H1 (cell line): ENCODE measurements at regions not wholly inside any gene's neighbourhood (a gene's known extent, or its start where the extent isn't known, plus 50 kb on each side); places are given as distances from the start of the nearest gene placed in this dataset.

Experiments
- CTCF ChIA-PET: fragments of 300-600 bp; sonication (Branson Sonifier 250); formaldehyde crosslinking; loops from one replicate; lab custom pipeline; 2021; ENCODE audit not compliant: partially characterized antibody; lab: Charles Lee
- POLR2A ChIA-PET: fragments of 300-600 bp; sonication (Branson Sonifier 250); formaldehyde crosslinking; loops from one replicate; lab custom pipeline; 2021; ENCODE audit warnings: inconsistent platforms; ENCODE audit not compliant: partially characterized antibody; lab: Charles Lee
- DNase-seq, 2 experiments: peaks; one replicate each; pipeline versions ENCODE4 v3.0.0 to v3.0.0-alpha.2; 2010 to 2022; ENCODE audit warnings: low spot score in 2 of 2, low read depth in 1 of 2, mixed read lengths in 1 of 2
- FAIRE-seq: peaks from 2 replicates; lab custom pipeline; 2011; peaks lifted over from hg19 to GRCh38; lab: Jason Lieb, UNC
- H2AFZ ChIP-seq: 2 replicates; pipeline ENCODE4 v1.8.1; 2012; ENCODE audit warnings: low read length, inconsistent platforms
- H2AK5ac ChIP-seq: 2 replicates; pipeline ENCODE4 v1.6.1; 2013; ENCODE audit warnings: low read depth, low read length
- H2BK120ac ChIP-seq: replicated peaks from 2 replicates; pipeline ENCODE3; 2013; ENCODE audit warnings: low read depth, low read length, inconsistent platforms
- H2BK12ac ChIP-seq: 2 replicates; pipeline ENCODE4 v1.6.1; 2013; ENCODE audit warnings: low read depth, low read length
- H2BK15ac ChIP-seq: 2 replicates; pipeline ENCODE4 v1.6.1; 2013; ENCODE audit warnings: low read length
- H2BK20ac ChIP-seq: 2 replicates; pipeline ENCODE4 v1.6.1; 2013; ENCODE audit warnings: low read length
- H2BK5ac ChIP-seq: 2 replicates; pipeline ENCODE4 v1.6.1; 2013; ENCODE audit warnings: low read depth, low read length
- H3K14ac ChIP-seq: 2 replicates; pipeline ENCODE4 v1.6.1; 2013; ENCODE audit warnings: inconsistent platforms; ENCODE audit not compliant: insufficient read length
- H3K18ac ChIP-seq: 2 replicates; pipeline ENCODE4 v1.6.1; 2013; ENCODE audit warnings: low read length; ENCODE audit errors: extremely low read depth
- H3K23ac ChIP-seq: 2 replicates; pipeline ENCODE4 v1.6.1; 2013; ENCODE audit warnings: inconsistent platforms; ENCODE audit not compliant: insufficient read length
- H3K23me2 ChIP-seq: 2 replicates; pipeline ENCODE4 v1.6.1; 2013; ENCODE audit warnings: low read depth, low read length
- H3K27ac ChIP-seq: 2 replicates; pipeline ENCODE4 v1.6.1; 2011; ENCODE audit warnings: low read depth, low read length, inconsistent platforms
- H3K27me3 ChIP-seq, 4 experiments: replicated peaks in 1 of 4; 1 replicate in 1 of 4; 2 replicates in 3 of 4; pipeline versions ENCODE4 v1.6.1 to v1.8.1; 2011 to 2013; ENCODE audit warnings: low read length in 3 of 4, mild to moderate bottlenecking in 3 of 4, inconsistent platforms in 2 of 4, mixed read lengths in 2 of 4, moderate library complexity in 1 of 4; ENCODE audit not compliant: control insufficient read depth in 3 of 4, insufficient read depth in 3 of 4; ENCODE audit errors: extremely low read depth in 1 of 4
- H3K36me3 ChIP-seq, 4 experiments: 2 replicates each; pipeline versions ENCODE4 v1.6.1 to v1.8.1; 2011 to 2013; ENCODE audit warnings: mild to moderate bottlenecking in 4 of 4, low read length in 3 of 4, moderate library complexity in 2 of 4, control low read depth in 1 of 4, inconsistent platforms in 1 of 4; ENCODE audit not compliant: insufficient read depth in 4 of 4, control insufficient read depth in 2 of 4
- H3K4ac ChIP-seq: replicated peaks from 2 replicates; pipeline ENCODE3; 2013; ENCODE audit warnings: low read length, low read depth, mixed read lengths, inconsistent platforms; ENCODE audit not compliant: insufficient read length
- H3K4me1 ChIP-seq, 4 experiments: replicated peaks in 1 of 4; 1 replicate in 1 of 4; 2 replicates in 3 of 4; pipeline versions ENCODE4 v1.6.1 to v1.8.1; 2011 to 2013; ENCODE audit warnings: low read length in 3 of 4, inconsistent platforms in 2 of 4, mixed read lengths in 1 of 4; ENCODE audit not compliant: insufficient read depth in 4 of 4, control insufficient read depth in 3 of 4
- H3K4me2 ChIP-seq, 2 experiments: 2 replicates each; pipeline versions ENCODE4 v1.6.1 to v1.8.1; 2011 to 2013; ENCODE audit warnings: low read depth in 2 of 2, low read length in 2 of 2, control low read depth in 1 of 2, inconsistent platforms in 1 of 2, mild to moderate bottlenecking in 1 of 2; ENCODE audit not compliant: insufficient read depth in 1 of 2
- H3K4me3 ChIP-seq, 4 experiments: fragments of 200-600, 300-600 bp in 1 of 4; sonication (generic), shearing (Covaris generic), sonication (Bioruptor Twin) in 1 of 4; 2 replicates each; pipeline versions ENCODE4 v1.5.1 to v1.8.1; 2011 to 2016; ENCODE audit warnings: low read length in 4 of 4, low read depth in 3 of 4, control low read depth in 2 of 4, inconsistent platforms in 2 of 4, mild to moderate bottlenecking in 2 of 4, mixed read lengths in 1 of 4, moderate library complexity in 1 of 4; ENCODE audit not compliant: insufficient read depth in 2 of 4; ENCODE audit errors: extremely low read depth in 1 of 4
- H3K56ac ChIP-seq: replicated peaks from 2 replicates; pipeline ENCODE3; 2013; ENCODE audit warnings: low read depth, mild to moderate bottlenecking, mixed read lengths, low read length, inconsistent platforms; ENCODE audit not compliant: insufficient read length
- H3K79me1 ChIP-seq: 2 replicates; pipeline ENCODE4 v1.6.1; 2013; ENCODE audit warnings: low read depth, low read length, control low read depth
- H3K79me2 ChIP-seq, 2 experiments: 2 replicates each; pipeline versions ENCODE4 v1.6.1 to v1.8.1; 2012 to 2013; ENCODE audit warnings: low read length in 2 of 2, mild to moderate bottlenecking in 2 of 2, inconsistent platforms in 1 of 2; ENCODE audit not compliant: insufficient read depth in 2 of 2, control insufficient read depth in 1 of 2
- H3K9ac ChIP-seq, 4 experiments: replicated peaks in 1 of 4; 1 replicate in 1 of 4; 2 replicates in 3 of 4; pipeline versions ENCODE4 v1.6.1 to v1.8.1; 2011 to 2013; ENCODE audit warnings: low read depth in 3 of 4, low read length in 3 of 4, control low read depth in 2 of 4, mild to moderate bottlenecking in 2 of 4, moderate library complexity in 2 of 4, inconsistent platforms in 1 of 4; ENCODE audit errors: extremely low read depth in 1 of 4
- H3K9me3 ChIP-seq, 2 experiments: 2 replicates each; pipeline versions ENCODE4 v1.6.1 to v1.8.1; 2012 to 2013; ENCODE audit warnings: mild to moderate bottlenecking in 2 of 2, moderate library complexity in 2 of 2, control low read depth in 1 of 2, inconsistent platforms in 1 of 2, low read depth in 1 of 2, low read length in 1 of 2, mixed read lengths in 1 of 2; ENCODE audit not compliant: insufficient read depth in 2 of 2
- H4K20me1 ChIP-seq, 2 experiments: replicated peaks in 1 of 2; 2 replicates each; pipeline versions ENCODE3 to v1.8.1; 2011 to 2013; ENCODE audit warnings: inconsistent platforms in 2 of 2, low read length in 2 of 2, mild to moderate bottlenecking in 1 of 2; ENCODE audit not compliant: insufficient read depth in 2 of 2, control insufficient read depth in 1 of 2
- H4K5ac ChIP-seq: 2 replicates; pipeline ENCODE4 v1.6.1; 2013; ENCODE audit warnings: low read length, low read depth, mixed read lengths, inconsistent platforms; ENCODE audit not compliant: insufficient read length
- H4K8ac ChIP-seq: 2 replicates; pipeline ENCODE4 v1.8.0; 2013; ENCODE audit warnings: mild to moderate bottlenecking, moderate library complexity, low read length, inconsistent platforms; ENCODE audit not compliant: insufficient read depth; ENCODE audit errors: extremely low read depth
- H4K91ac ChIP-seq: replicated peaks from 2 replicates; pipeline ENCODE3; 2013; ENCODE audit warnings: low read length, mixed read lengths, inconsistent platforms; ENCODE audit not compliant: insufficient read length
- EZH2 ChIP-seq: fragments of 200-600 bp; sonication (generic); IDR thresholded peaks from 2 replicates; pipeline ENCODE4 v1.7.1; 2012; ENCODE audit warnings: low read depth, mild to moderate bottlenecking, moderate library complexity, low read length, inconsistent platforms; ENCODE audit not compliant: severe bottlenecking
- USF2 ChIP-seq: IDR thresholded peaks from 2 replicates; pipeline ENCODE4 v1.6.1; 2011; ENCODE audit warnings: low read length, improper control_type of control experiment
- WGBS, 2 experiments: shearing (Covaris generic) in 1 of 2; methylation state at CpG; one replicate each; pipeline versions ENCODE4 v1.1.6 to v1.1.7; 2013 to 2015; ENCODE audit warnings: low lambda C conversion rate in 2 of 2, mixed read lengths in 2 of 2, inconsistent platforms in 1 of 2, low coverage in 1 of 2, missing lambda C conversion rate in 1 of 2; ENCODE audit not compliant: insufficient replicate concordance in 2 of 2, insufficient coverage in 1 of 2, insufficient read length in 1 of 2; ENCODE audit errors: extremely low coverage in 1 of 2, missing lambda C conversion rate in 1 of 2; 5-methylcytosine and 5-hydroxymethylcytosine counted together

GRCh38 chr1:63024132-63024531 is 240.2 kb downstream of the ATG4C start:
- no peak overlapping the region for H3K4ac ChIP-seq
- no peaks in the 10 kb centered on the region for H3K23me2 ChIP-seq
- no peak overlapping the region for H2BK5ac ChIP-seq
- H2AK5ac ChIP-seq = no peak overlapping the region
- no peaks in the 10 kb centered on the region for H3K4me1 ChIP-seq
- FAIRE-seq = no peak
- H3K4me2 ChIP-seq = no peak overlapping the region
- ChIA-PET CTCF (interaction anchor here (0.6 to 0.7 kb wide), 2 partner anchors 402 to 430 kb away, joined by 3 read pairs; no protein-coding TSS in a partner anchor), POLR2A (no interaction called here)
- no peak overlapping the region for H3K14ac ChIP-seq
- no peak overlapping the region for H3K56ac ChIP-seq
- no peak overlapping the region for H3K4me3 ChIP-seq
- H2BK12ac ChIP-seq = no peak overlapping the region
- no peak overlapping the region for H3K9ac ChIP-seq
- H2BK20ac ChIP-seq = no peak overlapping the region
- 0 out of 4 replicates have a peak, but pooled peaks cover 0 to under 1% of the 10 kb centered on the region in 2 experiments for H3K9me3 ChIP-seq
- no peaks in the 10 kb centered on the region for H4K20me1 ChIP-seq
- no peaks in the 10 kb centered on the region for H3K79me2 ChIP-seq
- DNase-seq = no peak
- H2BK15ac ChIP-seq = no peak overlapping the region
- H3K27me3 ChIP-seq = no peaks in the 10 kb centered on the region
- H3K27ac ChIP-seq = no peak overlapping the region
- H4K8ac ChIP-seq = no peak overlapping the region
- H3K79me1 ChIP-seq = no peaks in the 10 kb centered on the region
- no peak overlapping the region for H2BK120ac ChIP-seq
- H3K36me3 ChIP-seq = no peaks in the 10 kb centered on the region
- no peak overlapping the region for H4K91ac ChIP-seq
- H3K23ac ChIP-seq = no peak overlapping the region
- 74% methylated on average over 1 of the region's 1 CpG; no CpG with 5 or more reads in 1 of the 2 experiments for WGBS, 2 experiments
- no peak overlapping the region for H4K5ac ChIP-seq
- H2AFZ ChIP-seq = no peak overlapping the region
- H3K18ac ChIP-seq = no peak overlapping the region
- TF ChIP-seq USF2 = no peak
- no peak for TF ChIP-seq EZH2
